Spleen (tissue), 7 donors: ENCODE measurements at regions not wholly inside any gene's neighbourhood (a gene's known extent, or its start where the extent isn't known, plus 50 kb on each side); places are given as distances from the start of the nearest gene placed in this dataset.

Source experiments
- CTCF ChIP-seq, 11 experiments: fragments of 200-600 bp in 7 of 11; fragments of 450-650 bp in 4 of 11; sonication (generic) in 4 of 11; IDR thresholded peaks in 8 of 11; conservative IDR thresholded peaks in 3 of 11; 1 replicate in 7 of 11; 2 replicates in 4 of 11; pipeline versions ENCODE4 v1.4.0 to v1.8.0; 2016 to 2021; ENCODE audit warnings: antibody characterized with exemption in 11 of 11, inconsistent platforms in 4 of 11, mild to moderate bottlenecking in 1 of 11
- POLR2A ChIP-seq, 3 donors: fragments of 450-650 bp; IDR thresholded peaks; one replicate each; pipeline ENCODE4 v1.5.1; 2017; ENCODE audit warnings: antibody characterized with exemption in 3 of 3, mild to moderate bottlenecking in 1 of 3
- donor health status: DM: no; HTN: no; CAD: no; lungs with moderate emphysema.
- donor health status: DM: no; HTN: no; CAD: no.
- donor health status: DM: no; HTN: no; CAD: no.

GRCh38 chr10:8174762-8175161 lies 120.3 kb downstream of the GATA3 start:
- no peak for TF ChIP-seq CTCF (IDR thresholded peaks at IDR 0.05 in 8 of 11, conservative IDR thresholded peaks at IDR 0.05 in 3 of 11)
- no peak for TF ChIP-seq POLR2A (IDR thresholded peaks at IDR 0.05)
